GM12892 (cell line): ENCODE measurements at regions not wholly inside any gene's neighbourhood (a gene's known extent, or its start where the extent isn't known, plus 50 kb on each side); places are given as distances from the start of the nearest gene placed in this dataset.

Experiments
- POLR2A ChIP-seq: IDR thresholded peaks from 2 replicates; pipeline ENCODE4 v1.6.1; 2011; ENCODE audit warnings: low read depth, low read length, control low read depth
- POLR2AphosphoS5 ChIP-seq: IDR thresholded peaks from 2 replicates; pipeline ENCODE4 v1.6.1; 2011; ENCODE audit warnings: low read depth, low read length, control low read depth
- TAF1 ChIP-seq: IDR thresholded peaks from 2 replicates; pipeline ENCODE4 v1.6.1; 2011; ENCODE audit warnings: low read depth, mild to moderate bottlenecking, control low read depth, low read length, borderline replicate concordance

DNA sequence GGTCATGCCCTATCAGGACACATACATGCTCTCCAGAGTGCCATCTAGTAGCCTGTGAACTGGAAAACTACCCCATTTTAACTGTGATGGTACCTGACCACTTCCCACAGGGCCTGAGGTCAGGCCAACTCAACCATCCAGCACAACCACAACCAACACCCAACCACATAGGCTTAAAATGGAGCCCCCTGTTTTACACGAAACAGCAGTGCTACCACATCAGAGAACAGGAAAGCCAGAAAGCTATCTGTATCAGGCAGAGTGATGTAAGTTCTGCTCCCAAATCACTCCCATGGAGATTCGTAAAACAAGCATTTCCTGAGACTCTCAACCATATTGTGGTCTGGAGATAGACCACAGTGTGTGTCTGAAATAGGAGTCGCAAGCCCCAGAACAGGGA, 1017.3 kb upstream of the EPHA6 start:
- no peak for TF ChIP-seq POLR2AphosphoS5
- TF ChIP-seq TAF1, result no peak
- no peak for TF ChIP-seq POLR2A
